ENCODE measurements at regions not wholly inside any gene's neighbourhood (a gene's known extent, or its start where the extent isn't known, plus 50 kb on each side); places are given as distances from the start of the nearest gene placed in this dataset.

- Mint-ChIP-seq H3K4me3 (no peak overlapping the region), H3K4me1 (no peaks in the 10 kb centered on the region), H3K9me3 (peaks cover 0 to 12% (median 6%) of the 10 kb centered on the region in 3 donors), H3K36me3 (no peaks in the 10 kb centered on the region), H3K27me3 (no peaks in the 10 kb centered on the region), H3K27ac (no peak overlapping the region)
- Histone ChIP-seq H3K4me1 (ENCODE audit: control insufficient read depth in 1 of 2, extremely low read depth in 1 of 2, insufficient read depth in 2 of 2, low read length in 2 of 2) (no peaks in the 10 kb centered on the region), H3K36me3 (ENCODE audit: control insufficient read depth in 2 of 2, extremely low read depth in 1 of 2, insufficient read depth in 1 of 2, low read length in 1 of 2) (no peaks in the 10 kb centered on the region), H3K9me3 (no peaks in the 10 kb centered on the region), H3K27ac (ENCODE audit: low read length) (no peak overlapping the region), H3K4me3 (ENCODE audit: control insufficient read depth in 1 of 2, extremely low read depth in 1 of 2, low read length in 1 of 2) (no peak overlapping the region), H3K27me3 (replicated peaks in 1 of 2; ENCODE audit: control insufficient read depth in 2 of 2, extremely low read depth in 1 of 2, insufficient read depth in 2 of 2, low read length in 1 of 2) (no peaks in the 10 kb centered on the region)
- CTCF ChIA-PET = no interaction called here
- POLR2A ChIA-PET = no interaction called here
- WGBS (ENCODE audit: insufficient coverage) = 83% methylated on average over 1 of the region's 3 CpGs
- ATAC-seq (replicated peaks in 1 of 4) (no peak), DNase-seq (no peak)
Measured at GRCh38 chr2:107009275-107009674, 123.3 kb upstream of the ST6GAL2 start.

- Mint-ChIP-seq H3K27ac (no peak overlapping the region), H3K36me3 (no peaks in the 10 kb centered on the region), H3K4me1 (no peaks in the 10 kb centered on the region), H3K27me3 (no peaks in the 10 kb centered on the region), H3K9me3 (peaks cover 0 to 6% (median 0%) of the 10 kb centered on the region in 3 donors), H3K4me3 (no peak overlapping the region)
- no peak overlapping the region for H3K4me3 ChIP-seq (ENCODE audit: control insufficient read depth in 1 of 2, extremely low read depth in 1 of 2, low read length in 1 of 2)
- H3K9me3 ChIP-seq = no peaks in the 10 kb centered on the region
- no CpG with 5 or more reads among the region's 5 CpGs for whole genome bisulfite sequencing (ENCODE audit: insufficient coverage)
- H3K36me3 ChIP-seq (ENCODE audit: control insufficient read depth in 2 of 2, extremely low read depth in 1 of 2, insufficient read depth in 1 of 2, low read length in 1 of 2) = no peaks in the 10 kb centered on the region
- ChIA-PET POLR2A (no interaction called here), CTCF (no interaction called here)
- no peaks in the 10 kb centered on the region for H3K27me3 ChIP-seq (replicated peaks in 1 of 2; ENCODE audit: control insufficient read depth in 2 of 2, extremely low read depth in 1 of 2, insufficient read depth in 2 of 2, low read length in 1 of 2)
- no peak for DNase-seq
- no peak overlapping the region for H3K27ac ChIP-seq (ENCODE audit: low read length)
- no peaks in the 10 kb centered on the region for H3K4me1 ChIP-seq (ENCODE audit: control insufficient read depth in 1 of 2, extremely low read depth in 1 of 2, insufficient read depth in 2 of 2, low read length in 2 of 2)
- ATAC-seq (replicated peaks in 1 of 4) = no peak
Measured at GRCh38 chr2:107012714-107013306, 126.8 kb upstream of the ST6GAL2 start.

- H3K27me3 Mint-ChIP-seq = peaks cover 0 to 4% of the 10 kb centered on the region in 2 donors
- Histone ChIP-seq H3K9me3 (no peaks in the 10 kb centered on the region), H3K27ac (ENCODE audit: low read length) (no peak overlapping the region), H3K4me1 (ENCODE audit: control insufficient read depth in 1 of 2, extremely low read depth in 1 of 2, insufficient read depth in 2 of 2, low read length in 2 of 2) (no peaks in the 10 kb centered on the region), H3K27me3 (replicated peaks in 1 of 2; ENCODE audit: control insufficient read depth in 2 of 2, extremely low read depth in 1 of 2, insufficient read depth in 2 of 2, low read length in 1 of 2) (no peaks in the 10 kb centered on the region), H3K36me3 (ENCODE audit: control insufficient read depth in 2 of 2, extremely low read depth in 1 of 2, insufficient read depth in 1 of 2, low read length in 1 of 2) (no peaks in the 10 kb centered on the region), H3K4me3 (ENCODE audit: control insufficient read depth in 1 of 2, extremely low read depth in 1 of 2, low read length in 1 of 2) (no peak overlapping the region)
- no peak overlapping the region for H3K4me3 Mint-ChIP-seq
- H3K36me3 Mint-ChIP-seq = no peaks in the 10 kb centered on the region
- ATAC-seq (replicated peaks in 1 of 4) (no peak), DNase-seq (no peak)
- no peak overlapping the region for H3K27ac Mint-ChIP-seq
- no CpG with 5 or more reads among the region's 2 CpGs for WGBS (ENCODE audit: insufficient coverage)
- POLR2A ChIA-PET = no interaction called here
- no peaks in the 10 kb centered on the region for H3K4me1 Mint-ChIP-seq
- CTCF ChIA-PET = no interaction called here
- peaks cover 0 to 6% (median 0%) of the 10 kb centered on the region in 3 donors for H3K9me3 Mint-ChIP-seq
Measured at GRCh38 chr2:107013884-107014283, 127.9 kb upstream of the ST6GAL2 start.

GRCh38 chr2:107018366-107018765 lies 132.4 kb upstream of the ST6GAL2 start:
- DNase-seq (no peak), ATAC-seq (replicated peaks in 1 of 4) (no peak)
- Mint-ChIP-seq H3K27me3 (peaks cover 0 to 4% of the 10 kb centered on the region in 2 donors), H3K27ac (no peak overlapping the region), H3K36me3 (no peaks in the 10 kb centered on the region), H3K4me1 (no peaks in the 10 kb centered on the region), H3K4me3 (no peak overlapping the region), H3K9me3 (peaks cover 0 to 5% (median 0%) of the 10 kb centered on the region in 3 donors)
- WGBS (ENCODE audit: insufficient coverage) = 82% methylated on average over 4 of the region's 4 CpGs
- POLR2A ChIA-PET = no interaction called here
- no peak overlapping the region for H3K4me3 ChIP-seq (ENCODE audit: control insufficient read depth in 1 of 2, extremely low read depth in 1 of 2, low read length in 1 of 2)
- CTCF ChIA-PET = no interaction called here
- H3K4me1 ChIP-seq (ENCODE audit: control insufficient read depth in 1 of 2, extremely low read depth in 1 of 2, insufficient read depth in 2 of 2, low read length in 2 of 2) = no peaks in the 10 kb centered on the region
- H3K9me3 ChIP-seq = no peaks in the 10 kb centered on the region
- H3K27ac ChIP-seq (ENCODE audit: low read length) = no peak overlapping the region
- no peaks in the 10 kb centered on the region for H3K36me3 ChIP-seq (ENCODE audit: control insufficient read depth in 2 of 2, extremely low read depth in 1 of 2, insufficient read depth in 1 of 2, low read length in 1 of 2)
- no peaks in the 10 kb centered on the region for H3K27me3 ChIP-seq (replicated peaks in 1 of 2; ENCODE audit: control insufficient read depth in 2 of 2, extremely low read depth in 1 of 2, insufficient read depth in 2 of 2, low read length in 1 of 2)

- H3K4me3 Mint-ChIP-seq = no peak overlapping the region
- DNase-seq = no peak
- H3K27ac Mint-ChIP-seq = no peak overlapping the region
- H3K27ac ChIP-seq (ENCODE audit: low read length) = no peak overlapping the region
- no peaks in the 10 kb centered on the region for H3K36me3 ChIP-seq (ENCODE audit: control insufficient read depth in 2 of 2, extremely low read depth in 1 of 2, insufficient read depth in 1 of 2, low read length in 1 of 2)
- no peak for ATAC-seq (replicated peaks in 1 of 4)
- peaks cover 0 to 9% (median 6%) of the 10 kb centered on the region in 3 donors for H3K9me3 Mint-ChIP-seq
- no peaks in the 10 kb centered on the region for H3K27me3 ChIP-seq (replicated peaks in 1 of 2; ENCODE audit: control insufficient read depth in 2 of 2, extremely low read depth in 1 of 2, insufficient read depth in 2 of 2, low read length in 1 of 2)
- WGBS (ENCODE audit: insufficient coverage) = 100% methylated on average over 3 of the region's 6 CpGs
- H3K4me3 ChIP-seq (ENCODE audit: control insufficient read depth in 1 of 2, extremely low read depth in 1 of 2, low read length in 1 of 2) = no peak overlapping the region
- ChIA-PET CTCF (no interaction called here), POLR2A (no interaction called here)
- no peaks in the 10 kb centered on the region for H3K36me3 Mint-ChIP-seq
- H3K4me1 Mint-ChIP-seq = no peaks in the 10 kb centered on the region
- no peaks in the 10 kb centered on the region for H3K4me1 ChIP-seq (ENCODE audit: control insufficient read depth in 1 of 2, extremely low read depth in 1 of 2, insufficient read depth in 2 of 2, low read length in 2 of 2)
- peaks cover 3 to 4% of the 10 kb centered on the region in 2 donors for H3K27me3 Mint-ChIP-seq
- no peaks in the 10 kb centered on the region for H3K9me3 ChIP-seq
Measured at GRCh38 chr2:107020392-107020791, 134.4 kb upstream of the ST6GAL2 start.

GRCh38 chr2:107024269-107024668 lies 138.3 kb upstream of the ST6GAL2 start:
- WGBS (ENCODE audit: insufficient coverage) = 80% methylated on average over 1 of the region's 2 CpGs
- DNase-seq (no peak), ATAC-seq (replicated peaks in 1 of 4) (no peak)
- no peaks in the 10 kb centered on the region for H3K36me3 ChIP-seq (ENCODE audit: control insufficient read depth in 2 of 2, extremely low read depth in 1 of 2, insufficient read depth in 1 of 2, low read length in 1 of 2)
- no peaks in the 10 kb centered on the region for H3K27me3 ChIP-seq (replicated peaks in 1 of 2; ENCODE audit: control insufficient read depth in 2 of 2, extremely low read depth in 1 of 2, insufficient read depth in 2 of 2, low read length in 1 of 2)
- peaks cover 4 to 9% (median 6%) of the 10 kb centered on the region in 3 donors for H3K9me3 Mint-ChIP-seq
- no peaks in the 10 kb centered on the region for H3K36me3 Mint-ChIP-seq
- H3K27me3 Mint-ChIP-seq = peaks cover 0 to 3% of the 10 kb centered on the region in 2 donors
- POLR2A ChIA-PET = no interaction called here
- H3K27ac ChIP-seq (ENCODE audit: low read length) = no peak overlapping the region
- H3K4me3 ChIP-seq (ENCODE audit: control insufficient read depth in 1 of 2, extremely low read depth in 1 of 2, low read length in 1 of 2) = no peak overlapping the region
- H3K4me1 Mint-ChIP-seq = no peaks in the 10 kb centered on the region
- H3K4me3 Mint-ChIP-seq = no peak overlapping the region
- no peaks in the 10 kb centered on the region for H3K9me3 ChIP-seq
- no peaks in the 10 kb centered on the region for H3K4me1 ChIP-seq (ENCODE audit: control insufficient read depth in 1 of 2, extremely low read depth in 1 of 2, insufficient read depth in 2 of 2, low read length in 2 of 2)
- no peak overlapping the region for H3K27ac Mint-ChIP-seq
- CTCF ChIA-PET = no interaction called here

GRCh38 chr2:107025291-107025857 lies 139.4 kb upstream of the ST6GAL2 start:
- H3K4me1 ChIP-seq (ENCODE audit: control insufficient read depth in 1 of 2, extremely low read depth in 1 of 2, insufficient read depth in 2 of 2, low read length in 2 of 2) = no peaks in the 10 kb centered on the region
- no peaks in the 10 kb centered on the region for H3K36me3 Mint-ChIP-seq
- H3K4me3 ChIP-seq (ENCODE audit: control insufficient read depth in 1 of 2, extremely low read depth in 1 of 2, low read length in 1 of 2) = no peak overlapping the region
- no peak overlapping the region for H3K27ac Mint-ChIP-seq
- WGBS (ENCODE audit: insufficient coverage) = 69% methylated on average over 3 of the region's 6 CpGs
- no peaks in the 10 kb centered on the region for H3K4me1 Mint-ChIP-seq
- H3K9me3 Mint-ChIP-seq = peaks cover 4 to 12% (median 6%) of the 10 kb centered on the region in 3 donors
- H3K9me3 ChIP-seq = no peaks in the 10 kb centered on the region
- DNase-seq (no peak), ATAC-seq (replicated peaks in 1 of 4) (no peak)
- ChIA-PET CTCF (no interaction called here), POLR2A (no interaction called here)
- no peaks in the 10 kb centered on the region for H3K36me3 ChIP-seq (ENCODE audit: control insufficient read depth in 2 of 2, extremely low read depth in 1 of 2, insufficient read depth in 1 of 2, low read length in 1 of 2)
- no peaks in the 10 kb centered on the region for H3K27me3 ChIP-seq (replicated peaks in 1 of 2; ENCODE audit: control insufficient read depth in 2 of 2, extremely low read depth in 1 of 2, insufficient read depth in 2 of 2, low read length in 1 of 2)
- H3K4me3 Mint-ChIP-seq = no peak overlapping the region
- H3K27ac ChIP-seq (ENCODE audit: low read length) = no peak overlapping the region
- peaks cover 0 to 3% of the 10 kb centered on the region in 2 donors for H3K27me3 Mint-ChIP-seq

Measured in T-cell (primary cell).